HG02588 (cell line): ENCODE measurements at regions not wholly inside any gene's neighbourhood (a gene's known extent, or its start where the extent isn't known, plus 50 kb on each side); places are given as distances from the start of the nearest gene placed in this dataset.
"Not testable (repeated sequence)": the region's sequence is repeated elsewhere in the genome, so short reads cannot be mapped to it uniquely, and the experiment has no call there.

ENCODE experiments used
- ATAC-seq: cut with Tn5 transposase; IDR thresholded peaks from one replicate; pipeline ENCODE4 v1.9.1; 2021; ENCODE audit warnings: mild to moderate bottlenecking, moderate library complexity; ENCODE audit not compliant: unreplicated experiment

GRCh38 chr7:67358738-67359137 lies 362.1 kb downstream of the TYW1 start:
- ATAC-seq = not testable (repeated sequence)

GRCh38 chr7:67359900-67360299 lies 363.3 kb downstream of the TYW1 start:
- no peak for ATAC-seq

DNA sequence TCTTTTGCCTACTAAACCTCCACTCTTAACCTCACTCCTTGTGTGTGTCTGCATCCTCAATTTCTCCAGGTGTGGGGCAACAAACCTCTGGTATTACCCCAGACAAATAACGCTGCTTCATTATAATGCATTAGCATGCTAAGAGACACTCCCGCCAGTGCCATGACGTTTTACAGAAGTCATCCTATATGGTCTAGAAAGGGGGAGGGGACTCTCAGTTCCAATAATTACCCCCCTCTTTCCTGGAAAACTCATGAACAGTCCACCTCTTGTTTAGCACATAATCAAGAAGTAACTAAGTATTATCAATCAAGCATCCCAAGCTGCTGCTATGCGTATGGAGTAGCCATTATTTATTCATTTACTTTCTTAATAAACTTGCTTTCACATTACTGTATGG lies 364.5 kb downstream of the TYW1 start:
- ATAC-seq = no peak

- no peak for ATAC-seq
Observed at GRCh38 chr7:67364441-67365017, 367.9 kb downstream of the TYW1 start.

DNA sequence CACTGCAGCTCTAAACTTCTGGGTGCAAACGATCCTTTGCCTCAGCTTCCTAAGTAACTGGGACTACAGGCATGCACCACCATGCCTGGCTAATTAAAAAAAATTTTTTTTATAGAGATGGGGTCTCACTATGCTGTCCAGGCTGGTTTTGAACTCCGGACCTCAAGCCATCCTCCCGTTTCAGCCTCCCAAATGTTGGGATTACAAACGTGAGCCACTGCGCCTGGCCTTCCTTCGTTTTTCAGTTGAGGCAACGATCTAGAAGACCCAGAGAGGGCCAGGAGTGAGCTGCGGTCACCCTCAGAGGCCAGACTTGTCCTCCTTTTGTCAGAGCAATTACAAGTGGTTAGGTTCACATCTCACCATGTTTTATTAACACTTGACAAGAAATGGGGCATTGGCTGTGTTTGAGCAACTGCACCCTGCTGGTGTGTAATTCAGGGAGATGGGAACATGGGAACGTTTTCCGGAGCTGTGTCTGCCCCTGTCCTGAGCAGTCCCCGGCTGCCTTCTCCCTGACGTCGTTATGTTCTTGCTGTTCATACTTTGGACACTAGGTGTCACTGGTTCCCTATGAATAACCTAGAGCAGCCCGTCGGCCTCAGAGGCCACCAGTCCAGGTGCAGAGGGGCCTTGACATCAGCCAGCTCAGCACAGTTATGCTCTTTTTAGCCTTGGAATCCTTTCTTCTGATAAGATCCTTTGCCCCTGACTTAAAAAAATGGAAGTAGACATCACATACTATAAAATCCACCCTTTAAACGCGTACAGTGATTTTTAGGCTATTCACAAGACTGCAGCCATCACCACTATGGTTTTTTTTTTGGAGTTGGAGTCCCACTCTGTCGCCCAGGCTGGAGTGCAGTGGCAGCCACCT lies 375.0 kb downstream of the TYW1 start:
- ATAC-seq = peak; percentile 91

DNA sequence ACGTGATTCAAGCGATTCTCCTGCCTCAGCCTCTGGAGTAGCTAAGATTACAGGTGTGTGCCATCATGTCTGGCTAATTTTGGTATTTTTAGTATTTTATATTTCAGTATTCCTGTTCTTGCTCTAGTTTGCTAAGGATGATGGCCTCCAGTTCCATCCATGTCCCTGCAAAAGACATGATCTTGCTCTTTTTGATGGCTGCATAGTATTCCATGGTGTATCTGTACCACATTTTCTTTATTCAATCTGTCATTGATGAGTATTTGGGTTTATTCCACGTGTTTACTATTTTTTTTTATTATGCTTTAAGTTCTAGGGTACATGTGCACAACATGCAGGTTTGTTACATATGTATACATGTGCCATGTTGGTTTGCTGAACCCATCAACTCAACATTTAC lies 376.8 kb downstream of the TYW1 start:
- ATAC-seq = not testable (repeated sequence)

- no peak for ATAC-seq
Observed at GRCh38 chr7:67375427-67375826, 378.8 kb downstream of the TYW1 start.

- peak; percentile 75 for ATAC-seq
Observed at GRCh38 chr7:67377939-67378862, 381.6 kb downstream of the TYW1 start.

- ATAC-seq = no peak
Observed at GRCh38 chr7:67380326-67380725, 383.7 kb downstream of the TYW1 start.

DNA sequence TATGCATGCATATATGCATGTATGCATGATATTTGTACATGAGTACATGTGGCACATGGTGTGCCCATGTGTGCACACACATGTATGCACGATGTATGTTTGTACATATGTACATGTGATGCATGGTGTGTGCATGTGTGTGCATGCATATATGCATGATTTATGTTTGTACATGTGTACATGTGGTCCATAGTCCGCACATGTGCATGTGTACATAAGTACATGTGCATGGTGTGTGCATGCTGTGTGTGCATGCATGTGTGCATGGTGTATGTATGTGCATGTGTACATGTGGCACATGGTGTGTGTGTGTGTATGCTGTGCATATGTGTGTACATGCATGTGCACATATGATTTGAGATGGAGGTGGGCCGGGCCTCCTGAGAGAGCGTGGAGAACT lies 384.2 kb downstream of the TYW1 start:
- ATAC-seq = no peak

GRCh38 chr7:67387851-67388250 lies 391.2 kb downstream of the TYW1 start:
- no peak for ATAC-seq

- no peak for ATAC-seq
Observed at GRCh38 chr7:67391168-67391567, 394.5 kb downstream of the TYW1 start.

DNA sequence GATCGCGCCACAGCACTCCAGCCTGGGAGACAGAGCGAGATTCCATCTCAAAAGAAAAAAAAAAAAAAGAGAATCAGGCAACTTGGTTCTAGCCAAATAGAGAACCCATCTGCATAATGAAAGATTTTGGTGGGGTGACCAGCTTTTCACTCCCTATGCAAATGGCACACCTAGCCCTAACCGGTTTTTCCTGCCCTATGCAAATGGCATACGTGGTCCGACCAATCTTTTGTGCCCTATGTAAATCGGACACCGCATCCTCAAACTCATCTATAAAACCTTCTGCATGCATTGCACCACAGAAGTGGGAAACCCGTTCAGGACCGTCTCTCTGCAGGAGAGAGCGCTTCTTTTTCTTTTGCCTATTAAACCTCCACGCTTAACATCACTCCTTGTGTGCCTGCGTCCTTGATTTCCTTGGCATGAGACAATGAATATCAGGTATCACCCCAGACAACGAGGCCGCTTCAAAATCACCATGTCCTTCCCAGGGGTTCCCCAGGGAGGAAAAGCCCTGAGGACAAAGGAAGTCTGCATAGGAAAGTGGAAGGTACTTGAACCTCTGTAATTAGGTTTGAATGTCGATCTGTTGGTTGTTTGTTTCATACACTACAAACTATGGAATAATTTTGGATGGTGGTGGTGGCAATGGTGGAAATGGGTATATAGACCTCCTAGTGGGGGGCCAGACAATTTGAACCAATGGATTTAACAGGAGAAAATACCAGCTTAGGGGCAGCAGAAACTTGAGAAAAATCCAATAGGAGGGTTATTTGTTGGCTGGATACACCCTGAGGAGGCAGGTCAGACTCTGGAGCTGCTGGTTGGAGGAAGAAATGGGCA lies 396.2 kb downstream of the TYW1 start:
- no peak for ATAC-seq

GRCh38 chr7:67393903-67394302 lies 397.3 kb downstream of the TYW1 start:
- no peak for ATAC-seq

DNA sequence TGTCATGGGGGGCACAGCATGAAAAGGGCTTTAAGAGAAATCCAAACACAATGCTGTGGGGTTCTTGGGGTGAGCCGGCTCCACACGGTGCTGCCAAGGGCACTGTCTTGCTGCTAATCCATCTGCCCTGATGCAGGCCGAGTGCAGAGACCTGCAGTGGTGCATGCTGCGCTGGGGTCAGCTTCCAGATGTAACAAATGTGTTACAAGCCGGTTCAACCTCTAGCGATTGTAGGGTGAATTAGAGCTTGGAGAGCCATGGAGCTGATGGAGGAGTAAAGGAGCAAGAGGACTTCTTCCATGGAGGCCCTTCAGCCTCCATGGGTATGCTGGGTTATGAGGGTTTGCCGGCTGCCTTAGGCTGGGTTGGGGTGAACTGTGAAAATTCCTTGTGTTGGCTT lies 402.3 kb downstream of the TYW1 start:
- no peak for ATAC-seq

DNA sequence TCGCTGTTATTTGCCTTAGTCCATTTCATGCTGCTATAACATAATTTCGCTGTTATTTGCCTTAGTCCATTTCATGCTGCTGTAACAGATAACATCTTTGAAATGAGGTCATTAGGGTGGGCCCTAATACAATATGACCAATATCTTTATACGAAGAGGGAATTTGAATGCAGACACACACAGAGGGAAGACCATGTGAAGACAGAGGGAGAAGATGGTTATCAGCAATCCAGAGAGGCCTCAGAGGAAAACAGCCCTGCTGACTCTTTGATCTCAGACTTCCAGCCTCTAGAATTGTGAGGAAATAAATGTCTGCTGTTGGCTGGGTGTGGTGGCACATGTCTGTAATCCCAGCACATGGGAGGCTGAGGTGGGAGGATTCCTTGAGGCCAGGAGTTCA lies 404.9 kb downstream of the TYW1 start:
- ATAC-seq = no peak

DNA sequence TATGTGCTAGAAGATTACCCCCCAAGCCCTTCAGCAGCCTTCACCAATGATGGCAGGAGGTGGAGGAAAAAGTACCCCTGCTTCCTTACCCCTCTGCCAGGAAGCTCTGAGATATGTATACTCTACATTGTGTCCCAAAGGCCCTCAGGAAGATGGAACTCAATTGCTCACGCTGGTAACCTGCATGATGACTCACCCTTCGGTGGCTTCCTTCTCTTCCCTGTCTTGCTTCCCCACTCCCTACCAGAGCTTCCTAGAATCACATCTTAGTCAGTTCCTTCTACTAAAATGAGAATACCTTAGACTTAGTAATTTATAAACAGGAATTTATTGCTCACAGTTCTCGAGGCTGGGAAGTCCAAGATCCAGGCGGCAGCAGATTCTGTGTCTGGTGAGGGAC lies 405.6 kb downstream of the TYW1 start:
- no peak for ATAC-seq

- ATAC-seq = no peak
Observed at GRCh38 chr7:67406976-67407375, 410.3 kb downstream of the TYW1 start.

DNA sequence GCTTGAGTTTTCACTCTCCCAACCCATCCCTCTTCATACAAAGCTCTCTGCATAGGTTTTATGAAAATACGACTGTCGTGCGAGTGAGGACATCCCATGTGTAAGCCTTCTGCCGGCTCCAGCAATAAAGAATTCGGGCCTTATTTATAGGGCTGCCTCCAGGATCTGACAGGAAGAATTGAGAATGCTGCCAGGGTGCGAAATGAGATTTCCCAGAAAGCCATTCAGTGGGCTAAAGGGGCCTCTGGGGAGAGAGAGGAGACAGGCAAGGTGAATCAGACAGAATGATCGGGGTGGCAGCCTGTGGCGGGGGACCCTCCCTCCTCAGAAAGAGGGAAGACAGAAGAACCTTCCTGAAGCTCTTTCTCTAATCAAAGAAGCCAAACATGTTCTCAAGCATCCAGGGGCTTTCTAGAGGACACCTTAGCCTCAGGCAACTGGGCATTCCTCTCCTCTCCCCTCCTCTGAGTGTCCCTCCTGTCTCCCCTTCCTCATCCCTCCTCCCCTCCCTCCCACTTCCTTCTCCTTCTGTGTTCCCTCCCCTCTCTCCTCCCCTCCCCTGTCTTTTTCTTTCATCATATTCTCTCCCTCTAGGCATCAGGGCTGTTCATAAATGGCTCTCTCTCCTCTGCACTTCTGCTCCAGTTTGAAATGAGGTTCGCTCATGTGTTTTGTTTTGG lies 410.9 kb downstream of the TYW1 start:
- ATAC-seq = no peak

DNA sequence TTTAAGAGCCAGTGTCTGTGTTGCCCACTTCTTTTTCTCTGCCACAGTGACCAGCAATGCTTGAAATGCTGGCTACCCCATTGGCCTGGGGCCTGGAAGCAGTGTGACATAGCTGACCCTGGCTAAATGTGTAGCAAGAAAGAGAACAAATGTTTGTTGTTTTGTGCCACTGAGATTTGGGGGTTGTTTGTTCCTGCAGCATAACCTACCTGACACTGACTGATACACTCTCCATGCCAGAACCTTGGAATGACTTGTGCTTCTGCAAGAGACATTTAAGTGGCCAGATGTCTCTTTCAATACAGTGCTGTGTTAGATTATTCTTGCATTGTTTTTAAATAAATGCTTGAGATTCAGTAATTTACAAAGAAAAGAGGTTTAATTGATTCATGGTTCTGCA lies 411.5 kb downstream of the TYW1 start:
- no peak for ATAC-seq
